DND-41 (cell line): ENCODE measurements at regions not wholly inside any gene's neighbourhood (a gene's known extent, or its start where the extent isn't known, plus 50 kb on each side); places are given as distances from the start of the nearest gene placed in this dataset.
A peak's percentile ranks its signal among the peaks of the same experiment; 100 is the strongest.

ENCODE experiments used
- ATAC-seq: fragments of 200-7000 bp; cut with Tn5 transposase; 3 replicates; pipeline ENCODE4 v1.9.1; 2021; ENCODE audit warnings: low read depth; ENCODE audit not compliant: insufficient read depth
- DNase-seq: peaks from one replicate; pipeline ENCODE4 v3.0.0-alpha.2; 2020
- H2AFZ ChIP-seq: 2 replicates; pipeline ENCODE4 v1.6.0; 2012; ENCODE audit warnings: low read depth, low read length
- H3K27ac ChIP-seq: 2 replicates; pipeline ENCODE4 v1.5.1; 2012; ENCODE audit warnings: low read length, inconsistent platforms
- H3K27me3 ChIP-seq: fragments of 200-600 bp; sonication (generic); 2 replicates; pipeline ENCODE4 v1.6.0; 2012; ENCODE audit warnings: low read length, mild to moderate bottlenecking, inconsistent platforms; ENCODE audit not compliant: insufficient read depth, poor library complexity
- H3K36me3 ChIP-seq: 2 replicates; pipeline ENCODE4 v1.5.1; 2012; ENCODE audit warnings: low read length, inconsistent platforms; ENCODE audit not compliant: insufficient read depth
- H3K4me1 ChIP-seq: 2 replicates; pipeline ENCODE4 v1.5.1; 2012; ENCODE audit warnings: mild to moderate bottlenecking, low read length; ENCODE audit not compliant: insufficient read depth
- H3K4me2 ChIP-seq: 2 replicates; pipeline ENCODE4 v1.6.0; 2012; ENCODE audit warnings: mild to moderate bottlenecking, moderate library complexity, low read length, inconsistent platforms; ENCODE audit not compliant: insufficient read depth
- H3K4me3 ChIP-seq, 2 experiments: fragments of 200-600 bp in 1 of 2; shearing (Covaris generic) in 1 of 2; 2 replicates each; pipeline ENCODE4 v1.5.1; 2012 to 2016; ENCODE audit warnings: inconsistent platforms in 2 of 2, low read length in 2 of 2, mild to moderate bottlenecking in 2 of 2, low read depth in 1 of 2, moderate library complexity in 1 of 2
- H3K79me2 ChIP-seq: 2 replicates; pipeline ENCODE4 v1.6.0; 2012; ENCODE audit warnings: low read length, inconsistent platforms; ENCODE audit not compliant: insufficient read depth
- H3K9ac ChIP-seq: 2 replicates; pipeline ENCODE4 v1.6.0; 2012; ENCODE audit warnings: low read depth, mild to moderate bottlenecking, inconsistent platforms, low read length, moderate library complexity
- H3K9me3 ChIP-seq: 2 replicates; pipeline ENCODE4 v1.5.1; 2012; ENCODE audit warnings: low read length, moderate library complexity, mild to moderate bottlenecking, inconsistent platforms; ENCODE audit not compliant: insufficient read depth, severe bottlenecking
- H4K20me1 ChIP-seq: 2 replicates; pipeline ENCODE4 v1.6.0; 2012; ENCODE audit warnings: low read length; ENCODE audit not compliant: insufficient read depth
- CTCF ChIP-seq: IDR thresholded peaks from 2 replicates; pipeline ENCODE4 v1.5.1; 2012; ENCODE audit warnings: borderline replicate concordance, low read length, moderate library complexity, mild to moderate bottlenecking; ENCODE audit not compliant: poor library complexity, severe bottlenecking; ENCODE audit errors: extremely low read depth
- EZH2 ChIP-seq: IDR thresholded peaks from 3 replicates; pipeline ENCODE4 v1.6.1; 2012; ENCODE audit warnings: borderline replicate concordance, low read depth, mild to moderate bottlenecking, moderate library complexity, low read length, inconsistent platforms; ENCODE audit not compliant: severe bottlenecking

GRCh38 chr13:63124863-63125262, 1709.2 kb upstream of the PCDH20 start:
- ATAC-seq = no peak
- H3K9me3 ChIP-seq = no peaks in the 10 kb centered on the region
- no peak overlapping the region for H3K4me3 ChIP-seq
- no peaks in the 10 kb centered on the region for H3K27me3 ChIP-seq
- H3K9ac ChIP-seq = no peak overlapping the region
- H3K79me2 ChIP-seq = no peaks in the 10 kb centered on the region
- H3K4me2 ChIP-seq = no peak overlapping the region
- H3K27ac ChIP-seq = no peak overlapping the region
- TF ChIP-seq EZH2 (no peak), CTCF (peak; percentile 48)
- no peak overlapping the region for H2AFZ ChIP-seq
- no peaks in the 10 kb centered on the region for H3K4me1 ChIP-seq
- H4K20me1 ChIP-seq = no peaks in the 10 kb centered on the region
- no peaks in the 10 kb centered on the region for H3K36me3 ChIP-seq
- no peak for DNase-seq

- no peak for DNase-seq
- TF ChIP-seq EZH2 (no peak), CTCF (no peak)
- no peaks in the 10 kb centered on the region for H3K27me3 ChIP-seq
- H2AFZ ChIP-seq = no peak overlapping the region
- H3K36me3 ChIP-seq = no peaks in the 10 kb centered on the region
- no peak overlapping the region for H3K4me2 ChIP-seq
- no peaks in the 10 kb centered on the region for H3K4me1 ChIP-seq
- no peak for ATAC-seq
- no peak overlapping the region for H3K9ac ChIP-seq
- no peak overlapping the region for H3K27ac ChIP-seq
- H3K79me2 ChIP-seq = no peaks in the 10 kb centered on the region
- peaks cover 3% of the 10 kb centered on the region for H3K9me3 ChIP-seq
- no peak overlapping the region for H3K4me3 ChIP-seq
- H4K20me1 ChIP-seq = no peaks in the 10 kb centered on the region
These were observed 1705.2 kb upstream of the PCDH20 start for GRCh38 chr13:63120883-63121282.

- H3K36me3 ChIP-seq = no peaks in the 10 kb centered on the region
- no peak for ATAC-seq
- H3K27me3 ChIP-seq = no peaks in the 10 kb centered on the region
- TF ChIP-seq EZH2 = no peak
- TF ChIP-seq CTCF = no peak
- no peak for DNase-seq
- H2AFZ ChIP-seq = no peak overlapping the region
- peaks cover 3% of the 10 kb centered on the region for H3K9me3 ChIP-seq
- no peak overlapping the region for H3K4me3 ChIP-seq
- H3K9ac ChIP-seq = no peak overlapping the region
- no peaks in the 10 kb centered on the region for H3K4me1 ChIP-seq
- no peak overlapping the region for H3K4me2 ChIP-seq
- H3K27ac ChIP-seq = no peak overlapping the region
- no peaks in the 10 kb centered on the region for H3K79me2 ChIP-seq
- no peaks in the 10 kb centered on the region for H4K20me1 ChIP-seq
These were observed 1702.1 kb upstream of the PCDH20 start for GRCh38 chr13:63117710-63118109.

GRCh38 chr13:63112799-63113395, 1697.2 kb upstream of the PCDH20 start:
- Histone ChIP-seq H3K9ac (no peak overlapping the region), H3K4me2 (no peak overlapping the region), H3K4me3 (no peak overlapping the region), H4K20me1 (no peaks in the 10 kb centered on the region), H3K79me2 (no peaks in the 10 kb centered on the region), H2AFZ (no peak overlapping the region), H3K27me3 (no peaks in the 10 kb centered on the region), H3K9me3 (peaks cover 3% of the 10 kb centered on the region), H3K36me3 (no peaks in the 10 kb centered on the region), H3K27ac (no peak overlapping the region), H3K4me1 (no peaks in the 10 kb centered on the region)
- no peak for ATAC-seq
- no peak for TF ChIP-seq EZH2
- TF ChIP-seq CTCF = no peak
- DNase-seq = no peak
